ENCODE measurements at regions not wholly inside any gene's neighbourhood (a gene's known extent, or its start where the extent isn't known, plus 50 kb on each side); places are given as distances from the start of the nearest gene placed in this dataset.

- H3K9me3 ChIP-seq (replicated peaks): no peaks in the 10 kb centered on the region
- H3K4me1 ChIP-seq: no peaks in the 10 kb centered on the region
- intact Hi-C loops (cut with micrococcal nuclease): no loop called here
Observed at GRCh38 chrX:104310657-104311254, 56.0 kb upstream of the ESX1 start.

GRCh38 chrX:104310090-104310489, 55.4 kb upstream of the ESX1 start:
- Histone ChIP-seq H3K4me1 (no peaks in the 10 kb centered on the region), H3K36me3 (no peaks in the 10 kb centered on the region), H3K27me3 (ENCODE audit: low read depth) (no peaks in the 10 kb centered on the region), H3K4me3 (peak overlapping the region; percentile 9), H3K9me3 (replicated peaks) (no peaks in the 10 kb centered on the region), H3K27ac (replicated peaks) (no peak overlapping the region)
- intact Hi-C loops (cut with micrococcal nuclease): no loop called here
- no peak for TF ChIP-seq CTCF (IDR thresholded peaks at IDR 0.05; ENCODE audit: borderline replicate concordance)
- DNase-seq: no peak

More at GRCh38 chrX:104310657-104311254, 56.0 kb upstream of the ESX1 start:
- no peaks in the 10 kb centered on the region for H3K36me3 ChIP-seq
- no peaks in the 10 kb centered on the region for H3K27me3 ChIP-seq (ENCODE audit: low read depth)
- no peak for TF ChIP-seq CTCF (IDR thresholded peaks at IDR 0.05; ENCODE audit: borderline replicate concordance)
- no peak overlapping the region for H3K4me3 ChIP-seq
- no peak overlapping the region for H3K27ac ChIP-seq (replicated peaks)
- DNase-seq: no peak

GRCh38 chrX:104309169-104309568, 54.4 kb upstream of the ESX1 start:
- no peak for TF ChIP-seq CTCF (IDR thresholded peaks at IDR 0.05; ENCODE audit: borderline replicate concordance)
- Histone ChIP-seq H3K27ac (replicated peaks) (no peak overlapping the region), H3K4me1 (no peaks in the 10 kb centered on the region), H3K36me3 (no peaks in the 10 kb centered on the region), H3K4me3 (no peak overlapping the region), H3K9me3 (replicated peaks) (no peaks in the 10 kb centered on the region), H3K27me3 (ENCODE audit: low read depth) (no peaks in the 10 kb centered on the region)
- intact Hi-C loops (cut with micrococcal nuclease): no loop called here
- no peak for DNase-seq

GRCh38 chrX:104307341-104307740, 52.6 kb upstream of the ESX1 start:
- no peak overlapping the region for H3K27ac ChIP-seq (replicated peaks)

GRCh38 chrX:104306180-104306579, 51.4 kb upstream of the ESX1 start:
- TF ChIP-seq CTCF (IDR thresholded peaks at IDR 0.05; ENCODE audit: borderline replicate concordance): no peak
- H3K27ac ChIP-seq (replicated peaks): no peak overlapping the region
- no peaks in the 10 kb centered on the region for H3K36me3 ChIP-seq
- no peaks in the 10 kb centered on the region for H3K9me3 ChIP-seq (replicated peaks)
- H3K4me1 ChIP-seq: no peaks in the 10 kb centered on the region
- H3K4me3 ChIP-seq: no peak overlapping the region
- no peaks in the 10 kb centered on the region for H3K27me3 ChIP-seq (ENCODE audit: low read depth)
- intact Hi-C loops (cut with micrococcal nuclease): no loop called here
- DNase-seq: no peak

More at GRCh38 chrX:104307341-104307740, 52.6 kb upstream of the ESX1 start:
- H3K4me1 ChIP-seq: no peaks in the 10 kb centered on the region
- no peaks in the 10 kb centered on the region for H3K9me3 ChIP-seq (replicated peaks)
- TF ChIP-seq CTCF (IDR thresholded peaks at IDR 0.05; ENCODE audit: borderline replicate concordance): no peak
- no peaks in the 10 kb centered on the region for H3K27me3 ChIP-seq (ENCODE audit: low read depth)
- no peak for DNase-seq
- H3K4me3 ChIP-seq: no peak overlapping the region
- intact Hi-C loops (cut with micrococcal nuclease): no loop called here
- H3K36me3 ChIP-seq: no peaks in the 10 kb centered on the region
